ENCODE measurements at regions not wholly inside any gene's neighbourhood (a gene's known extent, or its start where the extent isn't known, plus 50 kb on each side); places are given as distances from the start of the nearest gene placed in this dataset.

GRCh38 chr21:31500071-31500470, 156.0 kb upstream of the TIAM1 start:
- Histone ChIP-seq H3K4me2 (ENCODE audit: insufficient read depth, low read length) (no peak overlapping the region), H3K27ac (ENCODE audit: low read depth, low read length) (no peak overlapping the region), H3K27me3 (ENCODE audit: insufficient read depth, low read length) (no peaks in the 10 kb centered on the region), H2AFZ (ENCODE audit: low read length) (no peak overlapping the region), H3K9me3 (ENCODE audit: low read depth, low read length) (no peaks in the 10 kb centered on the region), H4K20me1 (ENCODE audit: insufficient read depth, low read length) (no peaks in the 10 kb centered on the region), H3K4me3 (ENCODE audit: insufficient read depth, low read length) (no peak overlapping the region), H3K4me1 (ENCODE audit: insufficient read depth, low read length) (no peaks in the 10 kb centered on the region), H3K36me3 (ENCODE audit: insufficient read depth, low read length) (no peaks in the 10 kb centered on the region), H3K79me2 (ENCODE audit: insufficient read depth, low read length) (no peaks in the 10 kb centered on the region)
- no peak for TF ChIP-seq CTCF (IDR thresholded peaks at IDR 0.05; ENCODE audit: extremely low read depth, low read depth, low read length)
- DNase-seq (ENCODE audit: insufficient read length, low spot score, missing footprints) = no peak

GRCh38 chr21:31498985-31499384, 154.9 kb upstream of the TIAM1 start:
- H3K27me3 ChIP-seq (ENCODE audit: insufficient read depth, low read length) = no peaks in the 10 kb centered on the region
- no peaks in the 10 kb centered on the region for H4K20me1 ChIP-seq (ENCODE audit: insufficient read depth, low read length)
- no peaks in the 10 kb centered on the region for H3K9me3 ChIP-seq (ENCODE audit: low read depth, low read length)
- no peaks in the 10 kb centered on the region for H3K36me3 ChIP-seq (ENCODE audit: insufficient read depth, low read length)
- no peak overlapping the region for H3K4me3 ChIP-seq (ENCODE audit: insufficient read depth, low read length)
- H3K4me1 ChIP-seq (ENCODE audit: insufficient read depth, low read length) = no peaks in the 10 kb centered on the region
- H2AFZ ChIP-seq (ENCODE audit: low read length) = no peak overlapping the region
- TF ChIP-seq CTCF (IDR thresholded peaks at IDR 0.05; ENCODE audit: extremely low read depth, low read depth, low read length) = no peak
- H3K4me2 ChIP-seq (ENCODE audit: insufficient read depth, low read length) = no peak overlapping the region
- no peaks in the 10 kb centered on the region for H3K79me2 ChIP-seq (ENCODE audit: insufficient read depth, low read length)
- no peak overlapping the region for H3K27ac ChIP-seq (ENCODE audit: low read depth, low read length)
- no peak for DNase-seq (ENCODE audit: insufficient read length, low spot score, missing footprints)

GRCh38 chr21:31497914-31498313, 153.9 kb upstream of the TIAM1 start:
- Histone ChIP-seq H3K9me3 (ENCODE audit: low read depth, low read length) (no peaks in the 10 kb centered on the region), H3K27me3 (ENCODE audit: insufficient read depth, low read length) (peaks cover 3% of the 10 kb centered on the region), H3K4me3 (ENCODE audit: insufficient read depth, low read length) (no peak overlapping the region), H3K27ac (ENCODE audit: low read depth, low read length) (no peak overlapping the region), H3K4me2 (ENCODE audit: insufficient read depth, low read length) (no peak overlapping the region), H2AFZ (ENCODE audit: low read length) (no peak overlapping the region), H3K4me1 (ENCODE audit: insufficient read depth, low read length) (no peaks in the 10 kb centered on the region), H4K20me1 (ENCODE audit: insufficient read depth, low read length) (no peaks in the 10 kb centered on the region), H3K79me2 (ENCODE audit: insufficient read depth, low read length) (no peaks in the 10 kb centered on the region), H3K36me3 (ENCODE audit: insufficient read depth, low read length) (no peaks in the 10 kb centered on the region)
- DNase-seq (ENCODE audit: insufficient read length, low spot score, missing footprints) = no peak
- no peak for TF ChIP-seq CTCF (IDR thresholded peaks at IDR 0.05; ENCODE audit: extremely low read depth, low read depth, low read length)

- DNase-seq (ENCODE audit: insufficient read length, low spot score, missing footprints) = no peak
- Histone ChIP-seq H3K27ac (ENCODE audit: low read depth, low read length) (no peak overlapping the region), H3K36me3 (ENCODE audit: insufficient read depth, low read length) (no peaks in the 10 kb centered on the region)
Observed at GRCh38 chr21:31493350-31493880, 149.4 kb upstream of the TIAM1 start.

More at GRCh38 chr21:31493350-31493880, 149.4 kb upstream of the TIAM1 start:
- Histone ChIP-seq H3K9me3 (ENCODE audit: low read depth, low read length) (no peaks in the 10 kb centered on the region), H3K4me2 (ENCODE audit: insufficient read depth, low read length) (no peak overlapping the region), H3K79me2 (ENCODE audit: insufficient read depth, low read length) (no peaks in the 10 kb centered on the region), H3K4me3 (ENCODE audit: insufficient read depth, low read length) (no peak overlapping the region), H3K27me3 (ENCODE audit: insufficient read depth, low read length) (peaks cover 3% of the 10 kb centered on the region), H4K20me1 (ENCODE audit: insufficient read depth, low read length) (no peaks in the 10 kb centered on the region), H2AFZ (ENCODE audit: low read length) (no peak overlapping the region), H3K4me1 (ENCODE audit: insufficient read depth, low read length) (no peaks in the 10 kb centered on the region)
- TF ChIP-seq CTCF (IDR thresholded peaks at IDR 0.05; ENCODE audit: extremely low read depth, low read depth, low read length) = no peak
